Esophagus muscularis mucosa (tissue), 4 donors: ENCODE measurements at regions not wholly inside any gene's neighbourhood (a gene's known extent, or its start where the extent isn't known, plus 50 kb on each side); places are given as distances from the start of the nearest gene placed in this dataset.

ENCODE experiments used
- DNase-seq: peaks from one replicate; pipeline ENCODE4 v3.0.0-alpha.2; 2017; ENCODE audit errors: extremely low spot score
- H3K27ac ChIP-seq, 4 donors: fragments of 200-600 bp; sonication (generic); replicated peaks in 1 of 4; 1 replicate in 3 of 4; 2 replicates in 1 of 4; pipeline ENCODE4 v1.5.1; 2016 to 2019; ENCODE audit warnings: mild to moderate bottlenecking in 1 of 4
- H3K27me3 ChIP-seq, 4 donors: fragments of 200-600 bp; sonication (generic); one replicate each; pipeline versions ENCODE4 v1.5.1 to v1.6.0; 2016 to 2019
- H3K36me3 ChIP-seq, 4 donors: fragments of 200-600 bp; sonication (generic); one replicate each; pipeline ENCODE4 v1.5.1; 2016 to 2019
- H3K4me1 ChIP-seq, 4 donors: fragments of 200-600 bp; sonication (generic); one replicate each; pipeline ENCODE4 v1.5.1; 2016 to 2019
- H3K4me3 ChIP-seq, 4 donors: fragments of 200-600 bp; sonication (generic); 1 replicate in 2 of 4; 2 replicates in 2 of 4; pipeline ENCODE4 v1.5.1; 2016 to 2019; ENCODE audit warnings: mild to moderate bottlenecking in 4 of 4, moderate library complexity in 1 of 4
- H3K9me3 ChIP-seq, 4 donors: fragments of 200-600 bp; sonication (generic); 1 replicate in 3 of 4; 2 replicates in 1 of 4; pipeline ENCODE4 v1.5.1; 2016 to 2019
- EP300 ChIP-seq: sonication (generic); formaldehyde crosslinking; IDR thresholded peaks from one replicate; pipeline ENCODE4 v1.6.1; 2017; ENCODE audit warnings: antibody characterized with exemption
- POLR2A ChIP-seq: fragments of 450-650 bp; IDR thresholded peaks from one replicate; pipeline ENCODE4 v1.6.1; 2017; ENCODE audit warnings: antibody characterized with exemption, moderate library complexity, mild to moderate bottlenecking, low read depth
- POLR2AphosphoS5 ChIP-seq, 2 donors: sonication (generic); formaldehyde crosslinking; IDR thresholded peaks; one replicate each; pipeline ENCODE4 v1.6.1; 2017; ENCODE audit warnings: antibody characterized with exemption in 2 of 2
- WGBS: methylation state at CpG from one replicate; pipeline ENCODE4 v1.1.5; 2018; 5-methylcytosine and 5-hydroxymethylcytosine counted together
- intact Hi-C: fragments of 100-400 bp; cut with DNase I; formaldehyde crosslinking; loops from one replicate; pipeline ENCODE4 v1.15.1; 2023
- TF ChIP-seq, protein P1 (sequence below), 3 experiments: fragments of 200-600 bp in 2 of 3; fragments of 450-650 bp in 1 of 3; sonication (generic) in 2 of 3; IDR thresholded peaks; one replicate each; pipeline ENCODE4 v1.5.1; 2017 to 2019; ENCODE audit warnings: antibody characterized with exemption in 3 of 3, mild to moderate bottlenecking in 2 of 3, moderate library complexity in 1 of 3

DNA sequence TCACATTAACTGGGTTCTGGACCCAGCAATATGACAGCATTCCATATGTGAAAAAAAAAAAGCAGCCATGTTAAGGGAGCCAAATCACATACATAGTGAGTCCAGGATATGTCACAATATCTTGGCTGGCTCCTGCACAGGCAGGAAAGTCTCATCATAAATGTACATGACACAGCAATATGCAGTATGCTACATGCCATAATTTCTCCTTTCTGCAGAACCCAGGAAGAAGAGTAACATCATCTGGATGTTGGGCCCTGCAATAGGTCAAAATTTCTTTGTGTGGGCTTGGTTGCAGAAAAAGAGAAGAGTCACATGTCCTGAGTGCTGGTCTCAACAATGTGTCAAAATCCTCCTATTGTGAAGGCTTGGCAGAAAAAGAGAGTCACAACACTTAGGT, 902.8 kb upstream of the AMELY start:
- H3K27ac ChIP-seq, result no peak overlapping the region
- H3K9me3 ChIP-seq, result no peaks in the 10 kb centered on the region
- no peaks in the 10 kb centered on the region for H3K36me3 ChIP-seq
- DNase-seq, result no peak
- no peaks in the 10 kb centered on the region for H3K27me3 ChIP-seq
- intact Hi-C loops, result no loop called here
- H3K4me1 ChIP-seq, result no peaks in the 10 kb centered on the region
- TF ChIP-seq POLR2AphosphoS5 (IDR thresholded peaks at IDR 0.05) (no peak), POLR2A (no peak), EP300 (no peak)
- TF ChIP-seq, protein P1, sequence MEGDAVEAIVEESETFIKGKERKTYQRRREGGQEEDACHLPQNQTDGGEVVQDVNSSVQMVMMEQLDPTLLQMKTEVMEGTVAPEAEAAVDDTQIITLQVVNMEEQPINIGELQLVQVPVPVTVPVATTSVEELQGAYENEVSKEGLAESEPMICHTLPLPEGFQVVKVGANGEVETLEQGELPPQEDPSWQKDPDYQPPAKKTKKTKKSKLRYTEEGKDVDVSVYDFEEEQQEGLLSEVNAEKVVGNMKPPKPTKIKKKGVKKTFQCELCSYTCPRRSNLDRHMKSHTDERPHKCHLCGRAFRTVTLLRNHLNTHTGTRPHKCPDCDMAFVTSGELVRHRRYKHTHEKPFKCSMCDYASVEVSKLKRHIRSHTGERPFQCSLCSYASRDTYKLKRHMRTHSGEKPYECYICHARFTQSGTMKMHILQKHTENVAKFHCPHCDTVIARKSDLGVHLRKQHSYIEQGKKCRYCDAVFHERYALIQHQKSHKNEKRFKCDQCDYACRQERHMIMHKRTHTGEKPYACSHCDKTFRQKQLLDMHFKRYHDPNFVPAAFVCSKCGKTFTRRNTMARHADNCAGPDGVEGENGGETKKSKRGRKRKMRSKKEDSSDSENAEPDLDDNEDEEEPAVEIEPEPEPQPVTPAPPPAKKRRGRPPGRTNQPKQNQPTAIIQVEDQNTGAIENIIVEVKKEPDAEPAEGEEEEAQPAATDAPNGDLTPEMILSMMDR (IDR thresholded peaks at IDR 0.05), result no peak
- H3K4me3 ChIP-seq, result no peak overlapping the region

DNA sequence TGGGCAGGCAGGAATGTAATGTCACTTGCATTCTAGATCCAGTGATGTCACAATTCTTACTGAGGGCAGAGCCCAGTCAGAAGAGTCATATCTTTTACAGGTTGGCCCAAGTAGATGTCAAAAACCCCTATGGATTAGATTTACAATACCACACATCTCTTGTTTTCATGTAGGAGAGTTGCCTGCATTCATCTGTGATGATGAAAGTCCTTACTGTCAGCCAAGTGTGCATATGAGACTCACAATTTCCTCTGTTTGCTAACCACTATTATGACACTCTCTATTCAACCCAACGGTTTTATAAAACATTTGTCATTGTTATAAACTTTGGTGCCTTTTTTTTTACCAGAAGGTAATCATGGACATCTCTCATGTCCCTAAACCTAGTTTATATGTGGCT, 898.8 kb upstream of the AMELY start:
- intact Hi-C loops, result no loop called here
- WGBS, result no CpG with 5 or more reads among the region's 1 CpG
- TF ChIP-seq EP300, result no peak
- no peaks in the 10 kb centered on the region for H3K27me3 ChIP-seq
- no peak for DNase-seq
- no peak overlapping the region for H3K27ac ChIP-seq
- no peaks in the 10 kb centered on the region for H3K36me3 ChIP-seq
- H3K9me3 ChIP-seq, result no peaks in the 10 kb centered on the region
- no peaks in the 10 kb centered on the region for H3K4me1 ChIP-seq
- H3K4me3 ChIP-seq, result no peak overlapping the region

DNA sequence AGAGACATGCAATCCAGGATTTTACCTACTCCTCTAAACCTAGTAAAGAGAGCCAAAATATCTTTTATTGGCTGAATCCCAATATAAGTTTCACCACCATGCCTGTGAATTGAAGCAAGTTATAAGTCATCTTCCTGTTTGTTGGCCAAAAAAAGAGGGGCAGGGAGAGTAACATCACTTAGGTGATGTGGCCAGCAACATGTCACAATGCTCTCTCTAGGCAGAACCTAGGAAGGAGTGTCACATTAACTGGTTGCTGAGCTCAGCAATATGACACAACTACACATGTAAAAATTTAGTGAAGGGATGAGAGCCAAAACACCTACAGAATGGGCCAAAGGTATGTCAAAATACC, 895.9 kb upstream of the AMELY start:
- H3K27me3 ChIP-seq, result no peaks in the 10 kb centered on the region
- intact Hi-C loops, result no loop called here

DNA sequence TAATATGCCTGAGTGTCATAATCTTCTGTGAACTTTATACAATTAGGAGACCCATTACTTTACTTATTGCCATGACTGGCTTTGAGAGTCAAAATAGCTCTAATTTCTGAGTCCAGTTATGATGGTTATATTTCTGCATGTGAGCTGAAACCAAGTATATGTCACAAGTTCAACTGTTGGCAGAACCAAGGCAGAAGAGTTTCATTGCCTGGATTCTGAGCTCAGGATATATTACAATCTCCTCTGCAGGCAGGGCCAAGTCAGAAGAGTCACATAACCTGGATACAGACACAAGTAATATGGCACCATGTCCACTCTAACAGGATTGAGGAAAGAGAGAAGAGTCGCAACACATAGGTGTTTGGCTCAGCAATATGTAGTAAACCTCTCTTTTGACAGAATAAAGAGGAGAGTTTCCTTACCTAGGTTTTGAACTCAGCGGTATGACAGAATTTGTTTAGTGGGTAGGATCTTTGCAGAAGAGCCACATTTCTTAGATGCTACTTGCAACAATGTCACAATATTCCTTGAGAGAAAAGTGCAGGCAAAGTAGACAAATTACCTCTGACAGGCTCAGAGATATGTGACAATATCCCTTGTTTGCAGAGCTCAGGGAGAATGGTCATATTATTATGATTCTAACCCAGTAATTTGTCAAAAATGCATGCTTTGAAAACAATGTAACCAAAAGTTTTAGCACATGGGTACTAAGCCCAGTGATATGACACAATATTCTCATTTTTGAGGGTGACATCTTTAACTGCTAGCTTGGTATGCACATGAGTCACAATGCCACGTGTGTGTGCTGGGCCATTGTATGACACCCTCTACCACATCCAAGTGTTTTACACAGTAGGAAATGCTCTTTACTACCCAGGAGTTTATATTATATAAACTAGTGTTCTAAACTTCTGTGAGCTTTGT, 895.3 kb upstream of the AMELY start:
- no CpG with 5 or more reads among the region's 3 CpGs for WGBS
- TF ChIP-seq POLR2A (no peak), EP300 (no peak), POLR2AphosphoS5 (IDR thresholded peaks at IDR 0.05) (no peak)
- TF ChIP-seq, protein P1 (IDR thresholded peaks at IDR 0.05), result no peak
- no peak for DNase-seq

More for the DNA sequence above, 895.9 kb upstream of the AMELY start:
- Histone ChIP-seq H3K27ac (no peak overlapping the region), H3K4me1 (no peaks in the 10 kb centered on the region), H3K4me3 (no peak overlapping the region), H3K9me3 (no peaks in the 10 kb centered on the region), H3K36me3 (no peaks in the 10 kb centered on the region)
- TF ChIP-seq POLR2A (no peak), POLR2AphosphoS5 (IDR thresholded peaks at IDR 0.05) (no peak), EP300 (no peak)
- TF ChIP-seq, protein P1 (IDR thresholded peaks at IDR 0.05), result no peak
- no peak for DNase-seq

DNA sequence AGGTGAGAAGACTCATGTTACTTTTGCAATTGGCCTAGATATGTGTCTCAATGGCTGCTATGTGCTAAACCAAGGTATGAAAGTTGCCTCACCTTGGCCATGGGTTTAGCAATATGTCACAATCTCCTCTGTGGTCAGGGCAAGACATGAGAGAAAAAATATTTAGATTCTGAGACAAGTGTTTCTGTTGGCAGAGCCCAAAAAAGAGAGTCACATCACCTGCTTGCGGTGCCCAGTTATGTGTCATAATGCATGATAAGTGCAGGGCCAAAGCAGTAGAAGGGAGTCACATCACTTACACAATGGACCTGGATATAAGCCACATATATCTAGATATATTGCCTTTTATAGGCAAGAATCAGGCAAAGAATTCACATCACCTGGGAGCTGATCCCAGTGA, 894.1 kb upstream of the AMELY start:
- DNase-seq, result no peak
- Histone ChIP-seq H3K4me3 (no peak overlapping the region), H3K27ac (no peak overlapping the region), H3K36me3 (no peaks in the 10 kb centered on the region), H3K9me3 (no peaks in the 10 kb centered on the region), H3K4me1 (no peaks in the 10 kb centered on the region), H3K27me3 (no peaks in the 10 kb centered on the region)
- no CpG with 5 or more reads among the region's 1 CpG for WGBS
- TF ChIP-seq POLR2A, result no peak
- TF ChIP-seq POLR2AphosphoS5 (IDR thresholded peaks at IDR 0.05), result no peak
- no peak for TF ChIP-seq EP300
- TF ChIP-seq, protein P1 (IDR thresholded peaks at IDR 0.05), result no peak
- intact Hi-C loops, result no loop called here

More for the DNA sequence above, 895.3 kb upstream of the AMELY start:
- no peak overlapping the region for H3K4me3 ChIP-seq
- H3K4me1 ChIP-seq, result no peaks in the 10 kb centered on the region
- intact Hi-C loops, result no loop called here
- no peak overlapping the region for H3K27ac ChIP-seq
- H3K27me3 ChIP-seq, result no peaks in the 10 kb centered on the region
- no peaks in the 10 kb centered on the region for H3K9me3 ChIP-seq
- H3K36me3 ChIP-seq, result no peaks in the 10 kb centered on the region
